Liver (tissue), 8 donors: ENCODE measurements at regions not wholly inside any gene's neighbourhood (a gene's known extent, or its start where the extent isn't known, plus 50 kb on each side); places are given as distances from the start of the nearest gene placed in this dataset.

Experiments
- DNase-seq: peaks from one replicate; pipeline ENCODE4 v3.0.0-alpha.2; 2017; ENCODE audit warnings: low spot score
- H3K27ac ChIP-seq, 2 donors: one replicate each; pipeline ENCODE4 v1.7.0; 2013; ENCODE audit warnings: inconsistent platforms in 2 of 2, low read length in 2 of 2, control low read depth in 1 of 2, low read depth in 1 of 2, mild to moderate bottlenecking in 1 of 2
- H3K27me3 ChIP-seq, 4 donors: one replicate each; pipeline versions ENCODE4 v1.6.1 to v1.7.0; 2013; ENCODE audit warnings: low read length in 3 of 4, inconsistent platforms in 1 of 4, mild to moderate bottlenecking in 1 of 4, moderate library complexity in 1 of 4; ENCODE audit not compliant: control insufficient read depth in 4 of 4, insufficient read depth in 4 of 4
- H3K36me3 ChIP-seq, 4 donors: one replicate each; pipeline versions ENCODE4 v1.6.1 to v1.7.0; 2013; ENCODE audit warnings: low read length in 3 of 4, mild to moderate bottlenecking in 3 of 4, low read depth in 1 of 4, moderate library complexity in 1 of 4; ENCODE audit not compliant: control insufficient read depth in 4 of 4, insufficient read depth in 3 of 4
- H3K4me1 ChIP-seq, 4 donors: one replicate each; pipeline versions ENCODE4 v1.6.1 to v1.7.0; 2013; ENCODE audit warnings: low read length in 3 of 4, mild to moderate bottlenecking in 3 of 4, moderate library complexity in 1 of 4; ENCODE audit not compliant: control insufficient read depth in 4 of 4, insufficient read depth in 4 of 4
- H3K4me3 ChIP-seq, 3 donors: one replicate each; pipeline versions ENCODE4 v1.6.1 to v1.7.0; 2013; ENCODE audit warnings: low read length in 3 of 3, control low read depth in 1 of 3, low read depth in 1 of 3, mild to moderate bottlenecking in 1 of 3
- H3K9ac ChIP-seq, 2 donors: one replicate each; pipeline ENCODE4 v1.7.0; 2013; ENCODE audit warnings: low read length in 2 of 2, mild to moderate bottlenecking in 2 of 2, moderate library complexity in 2 of 2, control low read depth in 1 of 2, low read depth in 1 of 2
- H3K9me3 ChIP-seq, 4 donors: one replicate each; pipeline versions ENCODE4 v1.6.1 to v1.7.0; 2013; ENCODE audit warnings: low read length in 3 of 4; ENCODE audit not compliant: control insufficient read depth in 4 of 4
- FOXA2 ChIP-seq: IDR thresholded peaks from 2 replicates; pipeline ENCODE4 v1.6.1; 2016; ENCODE audit warnings: antibody characterized with exemption
- HNF4A ChIP-seq, 2 donors: conservative IDR thresholded peaks; 2 replicates each; pipeline ENCODE4 v1.6.1; 2016; ENCODE audit warnings: antibody characterized with exemption in 2 of 2, mild to moderate bottlenecking in 2 of 2
- JUND ChIP-seq, 2 donors: IDR thresholded peaks; 2 replicates each; pipeline ENCODE4 v1.6.1; 2016; ENCODE audit warnings: antibody characterized with exemption in 2 of 2
- NR2F2 ChIP-seq: IDR thresholded peaks from 2 replicates; pipeline ENCODE4 v1.6.1; 2016; ENCODE audit warnings: antibody characterized with exemption
- RAD21 ChIP-seq, 2 donors: IDR thresholded peaks; 2 replicates each; pipeline ENCODE4 v1.6.1; 2016; ENCODE audit warnings: antibody characterized with exemption in 2 of 2, mild to moderate bottlenecking in 2 of 2
- RXRA ChIP-seq, 2 donors: IDR thresholded peaks; 2 replicates each; pipeline ENCODE4 v1.6.1; 2017 to 2018; ENCODE audit warnings: antibody characterized with exemption in 2 of 2, mild to moderate bottlenecking in 1 of 2
- YY1 ChIP-seq: IDR thresholded peaks from 2 replicates; pipeline ENCODE4 v1.6.1; 2016; ENCODE audit warnings: antibody characterized with exemption, mild to moderate bottlenecking
- WGBS: extraction: QIAGEN DNeasy Blood & Tissue Kit; methylation state at CpG from one replicate; pipeline ENCODE4 v1.1.7; 2013; 5-methylcytosine and 5-hydroxymethylcytosine counted together
- TF ChIP-seq, protein P1 (sequence below): IDR thresholded peaks from 2 replicates; pipeline ENCODE4 v1.6.1; 2016; ENCODE audit warnings: antibody characterized with exemption, mild to moderate bottlenecking
- TF ChIP-seq, protein P2 (sequence below): IDR thresholded peaks from 2 replicates; pipeline ENCODE4 v1.6.1; 2016; ENCODE audit warnings: antibody characterized with exemption
- TF ChIP-seq, protein P3 (sequence below): fragments of 150-350 bp; IDR thresholded peaks from 2 replicates; pipeline ENCODE4 v1.5.1; 2017; ENCODE audit warnings: improper control_type of control experiment, low read depth, low read length; ENCODE audit not compliant: missing input control
- TF ChIP-seq, protein P4 (sequence below): IDR thresholded peaks from 2 replicates; pipeline ENCODE4 v1.6.1; 2016; ENCODE audit warnings: antibody characterized with exemption
- donor health status: healthy.
- donor health status: healthy.
- donor health status: healthy.
- donor health status: healthy.
- donor health status: healthy.

DNA sequence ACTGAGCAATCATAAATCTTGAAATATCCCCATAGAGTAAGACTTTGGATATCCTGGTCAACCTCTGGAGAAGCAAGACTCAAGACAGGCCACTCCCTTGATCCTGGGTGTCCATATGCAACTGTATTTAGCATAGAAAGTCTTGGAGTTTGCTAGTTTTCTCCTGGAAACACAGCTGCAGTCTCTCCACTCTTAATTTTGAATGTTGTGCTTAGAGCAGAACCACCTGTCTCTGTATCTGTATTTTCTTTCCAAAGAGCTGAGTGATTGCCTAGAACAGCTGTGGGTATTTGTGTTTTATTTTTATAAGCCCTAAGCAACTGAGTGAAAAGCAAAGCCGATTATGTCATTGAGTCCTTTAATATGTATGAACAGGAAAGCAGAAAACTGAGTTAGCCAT, 64.1 kb upstream of the ADAM23 start:
- H3K4me1 ChIP-seq = no peaks in the 10 kb centered on the region
- DNase-seq = no peak
- TF ChIP-seq JUND (IDR thresholded peaks at IDR 0.05) (no peak), RXRA (IDR thresholded peaks at IDR 0.05) (no peak), NR2F2 (no peak)
- TF ChIP-seq, protein P1, sequence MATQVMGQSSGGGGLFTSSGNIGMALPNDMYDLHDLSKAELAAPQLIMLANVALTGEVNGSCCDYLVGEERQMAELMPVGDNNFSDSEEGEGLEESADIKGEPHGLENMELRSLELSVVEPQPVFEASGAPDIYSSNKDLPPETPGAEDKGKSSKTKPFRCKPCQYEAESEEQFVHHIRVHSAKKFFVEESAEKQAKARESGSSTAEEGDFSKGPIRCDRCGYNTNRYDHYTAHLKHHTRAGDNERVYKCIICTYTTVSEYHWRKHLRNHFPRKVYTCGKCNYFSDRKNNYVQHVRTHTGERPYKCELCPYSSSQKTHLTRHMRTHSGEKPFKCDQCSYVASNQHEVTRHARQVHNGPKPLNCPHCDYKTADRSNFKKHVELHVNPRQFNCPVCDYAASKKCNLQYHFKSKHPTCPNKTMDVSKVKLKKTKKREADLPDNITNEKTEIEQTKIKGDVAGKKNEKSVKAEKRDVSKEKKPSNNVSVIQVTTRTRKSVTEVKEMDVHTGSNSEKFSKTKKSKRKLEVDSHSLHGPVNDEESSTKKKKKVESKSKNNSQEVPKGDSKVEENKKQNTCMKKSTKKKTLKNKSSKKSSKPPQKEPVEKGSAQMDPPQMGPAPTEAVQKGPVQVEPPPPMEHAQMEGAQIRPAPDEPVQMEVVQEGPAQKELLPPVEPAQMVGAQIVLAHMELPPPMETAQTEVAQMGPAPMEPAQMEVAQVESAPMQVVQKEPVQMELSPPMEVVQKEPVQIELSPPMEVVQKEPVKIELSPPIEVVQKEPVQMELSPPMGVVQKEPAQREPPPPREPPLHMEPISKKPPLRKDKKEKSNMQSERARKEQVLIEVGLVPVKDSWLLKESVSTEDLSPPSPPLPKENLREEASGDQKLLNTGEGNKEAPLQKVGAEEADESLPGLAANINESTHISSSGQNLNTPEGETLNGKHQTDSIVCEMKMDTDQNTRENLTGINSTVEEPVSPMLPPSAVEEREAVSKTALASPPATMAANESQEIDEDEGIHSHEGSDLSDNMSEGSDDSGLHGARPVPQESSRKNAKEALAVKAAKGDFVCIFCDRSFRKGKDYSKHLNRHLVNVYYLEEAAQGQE = no peak
- TF ChIP-seq, protein P2, sequence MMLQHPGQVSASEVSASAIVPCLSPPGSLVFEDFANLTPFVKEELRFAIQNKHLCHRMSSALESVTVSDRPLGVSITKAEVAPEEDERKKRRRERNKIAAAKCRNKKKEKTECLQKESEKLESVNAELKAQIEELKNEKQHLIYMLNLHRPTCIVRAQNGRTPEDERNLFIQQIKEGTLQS = no peak
- TF ChIP-seq, protein P3, sequence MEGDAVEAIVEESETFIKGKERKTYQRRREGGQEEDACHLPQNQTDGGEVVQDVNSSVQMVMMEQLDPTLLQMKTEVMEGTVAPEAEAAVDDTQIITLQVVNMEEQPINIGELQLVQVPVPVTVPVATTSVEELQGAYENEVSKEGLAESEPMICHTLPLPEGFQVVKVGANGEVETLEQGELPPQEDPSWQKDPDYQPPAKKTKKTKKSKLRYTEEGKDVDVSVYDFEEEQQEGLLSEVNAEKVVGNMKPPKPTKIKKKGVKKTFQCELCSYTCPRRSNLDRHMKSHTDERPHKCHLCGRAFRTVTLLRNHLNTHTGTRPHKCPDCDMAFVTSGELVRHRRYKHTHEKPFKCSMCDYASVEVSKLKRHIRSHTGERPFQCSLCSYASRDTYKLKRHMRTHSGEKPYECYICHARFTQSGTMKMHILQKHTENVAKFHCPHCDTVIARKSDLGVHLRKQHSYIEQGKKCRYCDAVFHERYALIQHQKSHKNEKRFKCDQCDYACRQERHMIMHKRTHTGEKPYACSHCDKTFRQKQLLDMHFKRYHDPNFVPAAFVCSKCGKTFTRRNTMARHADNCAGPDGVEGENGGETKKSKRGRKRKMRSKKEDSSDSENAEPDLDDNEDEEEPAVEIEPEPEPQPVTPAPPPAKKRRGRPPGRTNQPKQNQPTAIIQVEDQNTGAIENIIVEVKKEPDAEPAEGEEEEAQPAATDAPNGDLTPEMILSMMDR = no peak
- peaks cover under 1 to 11% (median 4%) of the 10 kb centered on the region in 4 donors for H3K9me3 ChIP-seq
- H3K27ac ChIP-seq = no peak overlapping the region
- H3K27me3 ChIP-seq = peaks cover 0 to 3% (median 0%) of the 10 kb centered on the region in 4 donors
- H3K9ac ChIP-seq = no peak overlapping the region
- no peaks in the 10 kb centered on the region for H3K36me3 ChIP-seq
- no peak overlapping the region for H3K4me3 ChIP-seq
- WGBS = 73% methylated on average over 1 of the region's 1 CpG

DNA sequence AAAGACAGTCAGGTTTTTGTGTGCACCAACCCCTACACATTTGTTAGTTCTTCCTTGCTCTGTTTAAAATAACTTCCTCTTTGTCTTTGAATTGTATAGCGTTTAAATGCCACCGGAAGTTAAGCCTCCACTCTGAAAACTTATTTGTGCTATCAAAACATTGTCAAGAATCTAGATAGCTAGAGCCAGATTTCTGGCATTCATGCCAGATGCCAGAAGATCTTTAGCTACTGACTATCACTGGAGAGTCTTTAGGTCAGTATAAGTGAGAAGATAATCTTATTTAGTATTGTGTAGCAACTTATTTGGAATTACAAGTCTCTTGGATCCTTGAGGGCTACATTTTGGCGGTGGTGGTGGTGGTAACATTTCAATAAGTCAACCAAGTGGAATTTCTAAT, 63.4 kb upstream of the ADAM23 start:
- Histone ChIP-seq H3K9me3 (peaks cover 1 to 13% (median 5%) of the 10 kb centered on the region in 4 donors), H3K9ac (no peak overlapping the region), H3K27ac (no peak overlapping the region), H3K4me3 (no peak overlapping the region), H3K36me3 (no peaks in the 10 kb centered on the region), H3K4me1 (no peaks in the 10 kb centered on the region), H3K27me3 (peaks cover 0 to 3% (median 0%) of the 10 kb centered on the region in 4 donors)
- no peak for DNase-seq
- 64% methylated on average over 3 of the region's 3 CpGs for WGBS
- TF ChIP-seq HNF4A (conservative IDR thresholded peaks at IDR 0.05) (no peak), RAD21 (IDR thresholded peaks at IDR 0.05) (no peak), YY1 (no peak), RXRA (IDR thresholded peaks at IDR 0.05) (no peak), NR2F2 (no peak), JUND (IDR thresholded peaks at IDR 0.05) (no peak), FOXA2 (no peak)
- TF ChIP-seq, protein P3 = no peak
- TF ChIP-seq, protein P4, sequence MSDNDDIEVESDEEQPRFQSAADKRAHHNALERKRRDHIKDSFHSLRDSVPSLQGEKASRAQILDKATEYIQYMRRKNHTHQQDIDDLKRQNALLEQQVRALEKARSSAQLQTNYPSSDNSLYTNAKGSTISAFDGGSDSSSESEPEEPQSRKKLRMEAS = no peak
